ENCODE measurements at regions not wholly inside any gene's neighbourhood (a gene's known extent, or its start where the extent isn't known, plus 50 kb on each side); places are given as distances from the start of the nearest gene placed in this dataset.

DNA sequence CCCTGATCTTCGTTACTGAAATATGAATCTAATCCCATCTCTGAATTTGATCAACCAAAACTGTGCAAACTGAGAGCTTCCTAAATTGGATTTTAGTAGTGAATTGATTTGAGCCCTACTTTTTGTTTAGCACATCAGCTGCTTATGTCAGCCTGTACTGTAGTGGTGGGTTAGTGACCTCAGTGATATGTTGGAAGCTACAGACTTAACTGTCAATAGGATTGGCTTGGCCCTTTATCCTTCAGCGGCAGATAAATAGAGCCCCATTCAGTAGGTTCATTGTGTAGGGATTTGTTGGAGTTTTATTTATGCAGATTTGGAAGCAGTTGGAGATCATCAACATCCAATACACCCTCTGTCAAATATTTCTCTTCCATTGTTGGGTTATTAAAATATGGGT lies 409.7 kb downstream of the SOX2 start:
- no peak overlapping the region for H3K4me3 ChIP-seq (ENCODE audit: low read depth, low read length)
- DNase-seq (ENCODE audit: low read depth): no peak
- TF ChIP-seq, protein P1, sequence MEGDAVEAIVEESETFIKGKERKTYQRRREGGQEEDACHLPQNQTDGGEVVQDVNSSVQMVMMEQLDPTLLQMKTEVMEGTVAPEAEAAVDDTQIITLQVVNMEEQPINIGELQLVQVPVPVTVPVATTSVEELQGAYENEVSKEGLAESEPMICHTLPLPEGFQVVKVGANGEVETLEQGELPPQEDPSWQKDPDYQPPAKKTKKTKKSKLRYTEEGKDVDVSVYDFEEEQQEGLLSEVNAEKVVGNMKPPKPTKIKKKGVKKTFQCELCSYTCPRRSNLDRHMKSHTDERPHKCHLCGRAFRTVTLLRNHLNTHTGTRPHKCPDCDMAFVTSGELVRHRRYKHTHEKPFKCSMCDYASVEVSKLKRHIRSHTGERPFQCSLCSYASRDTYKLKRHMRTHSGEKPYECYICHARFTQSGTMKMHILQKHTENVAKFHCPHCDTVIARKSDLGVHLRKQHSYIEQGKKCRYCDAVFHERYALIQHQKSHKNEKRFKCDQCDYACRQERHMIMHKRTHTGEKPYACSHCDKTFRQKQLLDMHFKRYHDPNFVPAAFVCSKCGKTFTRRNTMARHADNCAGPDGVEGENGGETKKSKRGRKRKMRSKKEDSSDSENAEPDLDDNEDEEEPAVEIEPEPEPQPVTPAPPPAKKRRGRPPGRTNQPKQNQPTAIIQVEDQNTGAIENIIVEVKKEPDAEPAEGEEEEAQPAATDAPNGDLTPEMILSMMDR (conservative IDR thresholded peaks at IDR 0.05; ENCODE audit: low read depth, low read length): no peak

DNA sequence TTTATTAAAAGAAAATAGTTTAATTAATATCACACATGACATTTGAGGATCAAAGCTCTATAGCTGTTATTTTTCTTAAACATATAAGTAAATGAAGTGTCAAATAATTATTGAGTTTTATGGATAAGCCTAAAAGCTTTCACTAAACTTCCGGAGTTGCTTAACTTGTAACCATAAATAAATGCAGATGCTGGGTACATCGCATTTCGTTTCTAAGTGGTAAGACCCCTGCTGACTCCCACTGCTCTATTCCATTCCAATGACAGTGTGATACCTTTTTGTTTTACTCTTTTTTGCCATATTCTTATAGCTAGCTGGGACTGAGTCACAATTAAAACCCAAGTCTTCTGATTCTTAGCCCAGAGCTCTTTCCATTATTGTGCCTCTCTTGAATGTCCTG lies 411.1 kb downstream of the SOX2 start:
- TF ChIP-seq, protein P1 (conservative IDR thresholded peaks at IDR 0.05; ENCODE audit: low read depth, low read length): no peak
- no peak for DNase-seq (ENCODE audit: low read depth)

DNA sequence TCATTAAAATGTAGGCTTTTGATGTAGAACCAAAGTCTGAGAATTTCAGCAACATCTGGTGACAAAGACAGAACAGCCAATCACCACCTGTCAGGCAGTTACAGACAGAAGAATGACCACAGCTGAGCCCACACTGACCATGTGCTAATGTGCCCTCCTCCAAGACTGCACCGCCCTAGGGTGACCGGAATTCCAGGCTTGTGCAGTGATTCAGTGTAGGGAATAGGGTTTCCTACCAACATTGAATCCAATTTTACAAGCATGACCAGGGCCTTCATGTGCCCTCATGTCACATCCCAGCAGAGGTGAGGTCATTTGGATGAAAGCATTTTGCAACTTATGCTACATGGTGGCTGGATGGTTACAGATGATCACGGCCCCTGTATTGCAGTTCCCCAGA lies 412.5 kb downstream of the SOX2 start:
- H3K4me3 ChIP-seq (ENCODE audit: low read depth, low read length): no peak overlapping the region
- TF ChIP-seq, protein P1 (conservative IDR thresholded peaks at IDR 0.05; ENCODE audit: low read depth, low read length): no peak
- DNase-seq (ENCODE audit: low read depth): no peak

More for the DNA sequence above, 411.1 kb downstream of the SOX2 start:
- H3K4me3 ChIP-seq (ENCODE audit: low read depth, low read length): no peak overlapping the region

DNA sequence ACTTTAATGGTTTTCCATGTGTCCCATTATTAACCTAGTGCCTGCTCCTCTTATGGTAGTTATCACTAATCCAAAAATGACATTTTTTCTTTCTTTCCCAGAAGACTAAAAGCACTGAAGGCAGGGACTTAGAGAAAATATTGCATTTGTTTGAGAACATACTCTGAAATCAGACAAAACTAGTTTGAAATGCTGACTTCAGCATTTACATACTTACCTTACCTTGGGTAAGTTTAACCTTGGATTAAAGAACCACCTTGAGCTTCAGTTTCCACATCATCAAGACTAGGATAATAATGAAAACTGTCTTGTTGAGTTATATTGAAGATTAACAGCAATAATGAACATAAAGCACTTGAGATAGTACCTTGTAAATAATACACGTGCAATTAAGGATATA lies 413.0 kb downstream of the SOX2 start:
- H3K4me3 ChIP-seq (ENCODE audit: low read depth, low read length): no peak overlapping the region
- no peak for DNase-seq (ENCODE audit: low read depth)
- TF ChIP-seq, protein P1 (conservative IDR thresholded peaks at IDR 0.05; ENCODE audit: low read depth, low read length): no peak

DNA sequence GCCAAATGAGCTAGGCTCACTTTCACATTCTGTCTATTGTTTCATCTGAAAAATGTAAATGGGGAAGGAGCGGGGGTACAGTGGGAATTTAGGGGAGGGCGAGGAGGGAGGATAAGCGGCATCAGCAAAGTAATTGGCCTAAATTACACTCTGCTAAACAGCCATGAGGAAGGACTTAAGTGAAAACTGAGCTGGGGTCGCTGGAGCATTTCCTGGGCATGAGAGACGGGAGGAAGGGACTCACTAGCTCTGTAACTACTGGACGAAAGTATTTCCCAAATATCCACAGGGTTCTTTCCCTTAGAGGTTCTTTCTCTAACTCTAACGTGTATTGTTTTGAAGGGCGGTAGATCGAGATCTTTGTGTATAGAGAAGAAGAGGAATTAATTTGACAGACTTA lies 418.0 kb downstream of the SOX2 start:
- DNase-seq (ENCODE audit: low read depth): no peak
- TF ChIP-seq, protein P1 (conservative IDR thresholded peaks at IDR 0.05; ENCODE audit: low read depth, low read length): no peak
- H3K4me3 ChIP-seq (ENCODE audit: low read depth, low read length): no peak overlapping the region

DNA sequence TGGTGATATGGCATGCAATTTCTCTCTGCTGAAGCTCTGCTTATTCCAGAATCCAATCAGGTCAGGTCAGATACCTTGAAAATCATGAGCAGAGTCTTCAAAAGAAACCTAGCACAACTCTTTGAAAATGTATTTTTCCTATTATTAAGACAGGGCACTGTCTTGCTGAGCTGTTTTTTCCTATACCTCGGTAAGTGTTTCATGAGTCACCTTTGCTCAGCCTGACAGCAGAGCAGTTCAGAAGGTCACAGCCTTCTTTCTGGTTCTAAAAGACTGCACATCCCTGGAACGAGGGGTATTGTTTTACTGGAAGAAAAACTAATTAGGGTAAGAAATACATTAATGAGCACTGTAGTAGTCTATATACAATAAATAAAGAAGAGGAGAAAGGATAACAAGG lies 422.0 kb downstream of the SOX2 start:
- H3K4me3 ChIP-seq (ENCODE audit: low read depth, low read length): no peak overlapping the region
- TF ChIP-seq, protein P1 (conservative IDR thresholded peaks at IDR 0.05; ENCODE audit: low read depth, low read length): no peak
- DNase-seq (ENCODE audit: low read depth): peak; percentile 25

DNA sequence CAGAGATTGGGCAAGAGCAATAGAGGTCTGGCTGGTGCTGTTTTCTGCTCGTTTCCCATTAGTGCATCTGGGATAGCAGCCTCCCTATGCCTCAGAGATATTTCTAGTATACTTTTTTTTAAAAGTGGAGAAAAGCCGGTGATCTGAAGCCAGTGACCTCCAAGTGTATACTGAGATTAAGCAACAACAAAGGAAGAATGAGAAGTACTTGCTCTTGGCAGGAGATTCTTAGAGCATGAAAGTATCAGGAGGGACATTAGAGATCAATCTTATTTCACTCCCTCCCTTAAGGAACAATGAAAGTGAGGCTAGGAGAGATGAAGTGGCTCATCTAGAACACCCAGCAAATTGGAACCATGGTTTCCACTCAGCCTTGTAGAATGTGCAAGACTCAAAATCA lies 423.3 kb downstream of the SOX2 start:
- DNase-seq (ENCODE audit: low read depth): peak; percentile 74
- TF ChIP-seq, protein P1 (conservative IDR thresholded peaks at IDR 0.05; ENCODE audit: low read depth, low read length): no peak
- H3K4me3 ChIP-seq (ENCODE audit: low read depth, low read length): no peak overlapping the region
